ENCODE measurements at regions not wholly inside any gene's neighbourhood (a gene's known extent, or its start where the extent isn't known, plus 50 kb on each side); places are given as distances from the start of the nearest gene placed in this dataset.

GRCh38 chr17:77662833-77663232, 295.7 kb upstream of the TNRC6C start:
- Mint-ChIP-seq H3K4me3 (no peak overlapping the region), H3K4me1 (peaks cover 19% of the 10 kb centered on the region), H3K9me3 (peaks cover 8% of the 10 kb centered on the region), H3K27me3 (peaks cover 8% of the 10 kb centered on the region), H3K36me3 (ENCODE audit: low read depth) (no peaks in the 10 kb centered on the region), H3K27ac (no peak overlapping the region)
- ATAC-seq (ENCODE audit: low read depth) (no peak), DNase-seq (no peak)
- ChIA-PET CTCF (no interaction called here), POLR2A (interaction anchor here (1.2 kb wide), 1 partner anchor 296 kb away, joined by 3 read pairs; the partner anchor contains the start of gene TNRC6C)
- intact Hi-C loops (cut with micrococcal nuclease) = no loop called here
- TF ChIP-seq CTCF (IDR thresholded peaks at IDR 0.05) = no peak

- DNase-seq = no peak
- H3K36me3 Mint-ChIP-seq (ENCODE audit: low read depth) = peaks cover 4% of the 10 kb centered on the region
- CTCF ChIA-PET = no interaction called here
- POLR2A ChIA-PET = no interaction called here
- no peak for ATAC-seq (ENCODE audit: low read depth)
- H3K27ac Mint-ChIP-seq = no peak overlapping the region
- intact Hi-C loops (cut with micrococcal nuclease) = no loop called here
- H3K4me1 Mint-ChIP-seq = peaks cover 23% of the 10 kb centered on the region
- peaks cover 3% of the 10 kb centered on the region for H3K9me3 Mint-ChIP-seq
- no peak overlapping the region for H3K4me3 Mint-ChIP-seq
- H3K27me3 Mint-ChIP-seq = no peaks in the 10 kb centered on the region
- TF ChIP-seq CTCF (IDR thresholded peaks at IDR 0.05) = no peak
Measured at GRCh38 chr17:77664097-77664729, 294.3 kb upstream of the TNRC6C start.

GRCh38 chr17:77665833-77666232, 292.7 kb upstream of the TNRC6C start:
- Mint-ChIP-seq H3K36me3 (ENCODE audit: low read depth) (peaks cover 4% of the 10 kb centered on the region), H3K27ac (no peak overlapping the region), H3K27me3 (no peaks in the 10 kb centered on the region), H3K4me1 (peaks cover 23% of the 10 kb centered on the region), H3K9me3 (peaks cover 3% of the 10 kb centered on the region), H3K4me3 (no peak overlapping the region)
- no peak for ATAC-seq (ENCODE audit: low read depth)
- intact Hi-C loops (cut with micrococcal nuclease) = loop anchor here (2.0 kb wide), 1 partner anchor 293 kb away; the partner anchor contains the start of gene TNRC6C
- DNase-seq = no peak
- no peak for TF ChIP-seq CTCF (IDR thresholded peaks at IDR 0.05)
- ChIA-PET POLR2A (interaction anchor here (2.0 kb wide), 1 partner anchor 292 kb away, joined by 9 read pairs; the partner anchor contains the start of gene TNRC6C), CTCF (no interaction called here)

- peaks cover 4% of the 10 kb centered on the region for H3K36me3 Mint-ChIP-seq (ENCODE audit: low read depth)
- peaks cover 23% of the 10 kb centered on the region for H3K4me1 Mint-ChIP-seq
- no peak overlapping the region for H3K27ac Mint-ChIP-seq
- CTCF ChIA-PET = interaction anchor here (1.2 kb wide), 1 partner anchor 14 kb away, joined by 3 read pairs; no protein-coding TSS in a partner anchor
- no peak for TF ChIP-seq CTCF (IDR thresholded peaks at IDR 0.05)
- peak overlapping the region; percentile 82 for H3K4me3 Mint-ChIP-seq
- DNase-seq (no peak), ATAC-seq (ENCODE audit: low read depth) (peak; percentile 15)
- peaks cover 3% of the 10 kb centered on the region for H3K9me3 Mint-ChIP-seq
- H3K27me3 Mint-ChIP-seq = no peaks in the 10 kb centered on the region
- intact Hi-C loops (cut with micrococcal nuclease) = loop anchor here (2.0 kb wide), 1 partner anchor 292 kb away; the partner anchor contains the start of gene TNRC6C
- POLR2A ChIA-PET = interaction anchor here (0.6 to 2.0 kb wide), 4 partner anchors 25 to 292 kb away, joined by 3 to 9 read pairs (median 4); partner anchors contain the start of gene TNRC6C
Measured at GRCh38 chr17:77666462-77666861, 292.0 kb upstream of the TNRC6C start.

GRCh38 chr17:77666881-77667395, 291.6 kb upstream of the TNRC6C start:
- peak; percentile 24 for DNase-seq
- POLR2A ChIA-PET = interaction anchor here (0.6 to 2.0 kb wide), 4 partner anchors 24 to 291 kb away, joined by 3 to 9 read pairs (median 4); partner anchors contain the start of gene TNRC6C

More at GRCh38 chr17:77666881-77667395, 291.6 kb upstream of the TNRC6C start:
- ATAC-seq (ENCODE audit: low read depth) = peak; percentile 96
- peak overlapping the region; percentile 82 for H3K27ac Mint-ChIP-seq
- CTCF ChIA-PET = interaction anchor here (1.2 kb wide), 1 partner anchor 15 kb away, joined by 3 read pairs; no protein-coding TSS in a partner anchor
- intact Hi-C loops (cut with micrococcal nuclease) = loop anchor here (2.0 kb wide), 1 partner anchor 292 kb away; the partner anchor contains the start of gene TNRC6C
- no peak for TF ChIP-seq CTCF (IDR thresholded peaks at IDR 0.05)
- H3K4me1 Mint-ChIP-seq = peaks cover 23% of the 10 kb centered on the region
- peaks cover 3% of the 10 kb centered on the region for H3K9me3 Mint-ChIP-seq
- H3K27me3 Mint-ChIP-seq = no peaks in the 10 kb centered on the region
- peaks cover 4% of the 10 kb centered on the region for H3K36me3 Mint-ChIP-seq (ENCODE audit: low read depth)
- H3K4me3 Mint-ChIP-seq = peak overlapping the region; percentile 82

All from activated B cell treated with CpG ODN at 0.5 μM for 24 hours (primary cell).